ENCODE measurements at regions not wholly inside any gene's neighbourhood (a gene's known extent, or its start where the extent isn't known, plus 50 kb on each side); places are given as distances from the start of the nearest gene placed in this dataset.

GRCh38 chr18:28458751-28459150, 281.8 kb upstream of the CDH2 start:
- intact Hi-C loops (cut with micrococcal nuclease; ENCODE audit: unreplicated experiment) (no loop called here), in situ Hi-C loops (cut with MboI) (no loop called here)
- no TSS peak for BruUV-seq (replicated peaks)
- TF ChIP-seq TCF7 (IDR thresholded peaks at IDR 0.05; ENCODE audit: borderline replicate concordance): no peak
- TF ChIP-seq CTCF (IDR thresholded peaks at IDR 0.05 in 2 of 3, conservative IDR thresholded peaks at IDR 0.05 in 1 of 3; ENCODE audit: control insufficient read depth in 2 of 3, extremely low read depth in 1 of 3, insufficient read depth in 1 of 3, low read depth in 3 of 3, low read length in 3 of 3): no peak
- no peak for TF ChIP-seq MAX (IDR thresholded peaks at IDR 0.05; ENCODE audit: low read depth, low read length)
- no peak for TF ChIP-seq ZZZ3 (IDR thresholded peaks at IDR 0.05; ENCODE audit: control insufficient read depth, insufficient read length, low read depth)
- TF ChIP-seq BCLAF1 (IDR thresholded peaks at IDR 0.05): no peak
- no peak for TF ChIP-seq MEF2A (IDR thresholded peaks at IDR 0.05; ENCODE audit: insufficient read depth, low read depth, low read length)
- no peak overlapping the region for H3K9ac ChIP-seq (ENCODE audit: control insufficient read depth, insufficient read depth, low read length)
- no peaks in the 10 kb centered on the region for H3K27me3 ChIP-seq (replicated peaks in 1 of 2; ENCODE audit: control insufficient read depth in 2 of 2, insufficient read depth in 2 of 2, low read length in 1 of 2)
- no peaks in the 10 kb centered on the region for H4K20me1 ChIP-seq (ENCODE audit: control insufficient read depth, insufficient read depth)
- ATAC-seq (no peak), DNase-seq (ENCODE audit: low read depth, low spot score) (no peak), FAIRE-seq (no peak)
- H3K79me2 ChIP-seq (ENCODE audit: control insufficient read depth, insufficient read depth, low read length): no peaks in the 10 kb centered on the region
- CTCF ChIA-PET: no interaction called here
- 10% methylated on average over 1 of the region's 1 CpG for WGBS (ENCODE audit: insufficient coverage, insufficient replicate concordance, low lambda C conversion rate, missing lambda C conversion rate)
- H3K4me2 ChIP-seq (ENCODE audit: control insufficient read depth, insufficient read depth): no peak overlapping the region
- POLR2A ChIA-PET: no interaction called here
- no peak overlapping the region for H3K4me3 ChIP-seq
- RAD21 ChIA-PET (ENCODE audit: unreplicated experiment): no interaction called here
- H2AFZ ChIP-seq (ENCODE audit: control insufficient read depth, low read depth, low read length): no peak overlapping the region
- H3K4me1 ChIP-seq (ENCODE audit: control insufficient read depth, insufficient read depth, low read length): no peaks in the 10 kb centered on the region
- no peaks in the 10 kb centered on the region for H3K36me3 ChIP-seq (ENCODE audit: control insufficient read depth in 2 of 2, insufficient read depth in 2 of 2, low read length in 1 of 2)
- no peaks in the 10 kb centered on the region for H3K9me3 ChIP-seq (replicated peaks; ENCODE audit: control insufficient read depth, insufficient read depth, low read length)
- SMC1A ChIA-PET (ENCODE audit: uncharacterized antibody, unreplicated experiment): no interaction called here
- no peak overlapping the region for H3K27ac ChIP-seq (ENCODE audit: control insufficient read depth, insufficient read depth)
